Mesodermal cell (in vitro differentiated cells): ENCODE measurements at regions not wholly inside any gene's neighbourhood (a gene's known extent, or its start where the extent isn't known, plus 50 kb on each side); places are given as distances from the start of the nearest gene placed in this dataset.
A peak's percentile ranks its signal among the peaks of the same experiment; 100 is the strongest.
"Not testable (repeated sequence)": the region's sequence is repeated elsewhere in the genome, so short reads cannot be mapped to it uniquely, and the experiment has no call there.

Source experiments
- H3K27ac ChIP-seq: 2 replicates; pipeline ENCODE4 v1.7.0; 2013; ENCODE audit warnings: mild to moderate bottlenecking, low read depth, low read length, moderate library complexity; ENCODE audit not compliant: severe bottlenecking
- H3K36me3 ChIP-seq: 2 replicates; pipeline ENCODE4 v1.7.1; 2013; ENCODE audit warnings: mild to moderate bottlenecking, low read length, moderate library complexity; ENCODE audit not compliant: control insufficient read depth, insufficient read depth
- H3K4me1 ChIP-seq: one replicate; pipeline ENCODE4 v1.7.1; 2013; ENCODE audit warnings: mild to moderate bottlenecking, low read length; ENCODE audit not compliant: insufficient read depth, control insufficient read depth, poor library complexity, severe bottlenecking
- H3K4me3 ChIP-seq: 2 replicates; pipeline ENCODE4 v1.7.0; 2013; ENCODE audit warnings: low read length, control low read depth, mild to moderate bottlenecking; ENCODE audit not compliant: insufficient read depth, poor library complexity, severe bottlenecking; ENCODE audit errors: extremely low read depth
- H3K9me3 ChIP-seq: 2 replicates; pipeline ENCODE4 v1.7.1; 2013; ENCODE audit warnings: mild to moderate bottlenecking, low read length, moderate library complexity; ENCODE audit not compliant: control insufficient read depth
- WGBS, 2 experiments: methylation state at CpG; one replicate each; pipeline ENCODE4 v1.1.5; 2013; ENCODE audit warnings: missing lambda C conversion rate in 2 of 2; ENCODE audit not compliant: insufficient coverage in 2 of 2; 5-methylcytosine and 5-hydroxymethylcytosine counted together

DNA sequence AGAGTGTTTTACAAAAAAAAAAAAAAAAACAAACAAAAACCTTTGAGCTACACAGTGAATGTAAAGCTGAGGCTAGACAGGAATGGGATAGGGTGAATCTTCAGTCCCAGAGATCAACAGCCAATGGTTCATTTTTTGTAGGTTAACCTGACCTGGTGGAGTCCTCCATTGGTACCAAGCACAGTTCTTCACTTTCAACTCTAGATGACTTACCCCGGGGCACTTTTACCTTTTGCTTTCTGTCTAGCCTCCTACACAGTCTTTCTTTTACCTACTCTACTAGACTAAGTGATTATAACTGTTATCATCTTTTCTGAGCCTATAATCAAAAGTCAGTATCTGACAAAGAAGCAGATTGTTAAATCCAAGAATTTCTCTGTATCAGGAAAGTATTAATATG, 50.9 kb downstream of the ANXA2R start:
- no peak overlapping the region for H3K27ac ChIP-seq
- peaks cover 31% of the 10 kb centered on the region for H3K9me3 ChIP-seq
- H3K36me3 ChIP-seq = no peaks in the 10 kb centered on the region
- H3K4me1 ChIP-seq = no peaks in the 10 kb centered on the region
- no peak overlapping the region for H3K4me3 ChIP-seq
- WGBS, 2 experiments = 86% methylated on average over 1 of the region's 1 CpG; no CpG with 5 or more reads in 1 of the 2 experiments

- Histone ChIP-seq H3K9me3 (peaks cover 31% of the 10 kb centered on the region), H3K36me3 (no peaks in the 10 kb centered on the region), H3K27ac (no peak overlapping the region), H3K4me1 (no peaks in the 10 kb centered on the region), H3K4me3 (no peak overlapping the region)
- WGBS, 2 experiments = 80 to 100% methylated on average over 2 of the region's 2 CpGs
Measured at GRCh38 chr5:42988568-42988967, 51.6 kb downstream of the ANXA2R start.

DNA sequence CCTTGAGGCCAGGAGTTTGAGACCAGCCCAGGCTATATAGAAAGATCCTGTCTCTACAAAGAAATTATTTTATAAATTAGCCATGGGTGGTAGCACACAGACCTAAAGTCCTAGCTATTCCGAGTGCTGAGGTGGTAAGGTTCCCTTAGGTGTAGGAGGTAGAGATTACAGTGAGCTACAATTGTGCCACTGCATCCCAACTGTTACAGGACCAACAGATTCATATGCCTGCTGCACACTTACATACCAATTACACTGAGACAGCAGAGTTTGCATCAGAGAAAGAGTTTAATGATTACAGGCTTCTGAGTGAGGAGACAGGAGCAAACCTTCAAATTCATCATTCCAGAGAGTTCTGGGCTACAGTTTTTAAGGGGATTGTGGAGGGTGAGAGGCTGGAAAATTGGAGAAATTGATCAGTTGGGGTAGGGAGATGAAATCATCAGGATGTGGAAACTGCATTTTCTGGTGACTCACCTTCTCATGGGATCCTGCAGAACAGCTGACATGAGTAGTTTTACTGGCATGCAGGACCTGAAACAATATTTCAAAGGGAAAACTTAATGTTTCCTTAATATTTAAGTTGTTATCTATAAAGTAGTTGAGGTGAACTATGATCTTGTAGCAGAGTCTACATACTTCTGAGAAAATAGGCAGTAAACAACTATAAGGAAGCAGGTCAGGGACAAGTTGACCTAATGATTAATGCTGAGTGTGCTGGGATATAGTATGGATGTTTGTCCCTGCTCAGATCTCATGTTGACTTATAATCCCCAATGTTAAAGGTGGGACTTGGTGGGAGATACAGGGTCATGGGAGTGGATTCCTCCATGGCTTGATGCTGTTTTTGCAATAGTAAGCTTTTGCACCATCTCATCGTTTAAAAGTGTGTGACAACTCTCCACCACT, 54.7 kb downstream of the ANXA2R start:
- H3K36me3 ChIP-seq = no peaks in the 10 kb centered on the region
- H3K9me3 ChIP-seq = peaks cover 24% of the 10 kb centered on the region
- 67 to 83% methylated on average over 1 of the region's 2 CpGs for WGBS, 2 experiments
- H3K4me1 ChIP-seq = no peaks in the 10 kb centered on the region
- H3K27ac ChIP-seq = no peak overlapping the region
- no peak overlapping the region for H3K4me3 ChIP-seq

- Histone ChIP-seq H3K4me3 (no peak overlapping the region), H3K36me3 (no peaks in the 10 kb centered on the region), H3K27ac (no peak overlapping the region), H3K9me3 (peaks cover 18% of the 10 kb centered on the region), H3K4me1 (no peaks in the 10 kb centered on the region)
Measured at GRCh38 chr5:42984307-42984706, 55.8 kb downstream of the ANXA2R start.

DNA sequence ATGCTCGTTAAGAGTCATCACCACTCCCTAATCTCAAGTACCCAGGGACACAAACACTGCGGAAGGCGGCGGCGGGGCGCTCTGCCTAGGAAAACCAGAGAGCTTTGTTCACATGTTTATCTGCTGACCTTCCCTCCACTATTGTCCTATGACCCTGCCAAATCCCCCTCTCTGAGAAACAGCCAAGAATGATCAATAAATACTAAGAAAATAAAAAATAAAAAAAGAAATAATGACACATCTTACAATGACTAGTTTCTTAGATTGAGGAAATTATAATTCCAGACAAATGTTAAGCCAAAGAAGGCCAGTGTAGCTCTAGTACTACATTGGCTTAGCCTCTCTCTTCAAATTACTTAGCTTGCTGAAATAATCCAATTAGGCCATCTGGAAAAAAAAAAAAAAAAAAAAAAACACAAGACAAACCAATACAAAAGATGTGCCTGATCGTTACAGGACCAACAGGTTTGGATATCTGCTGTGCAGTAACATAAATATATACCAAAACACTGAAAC, 58.0 kb downstream of the ANXA2R start:
- WGBS, 2 experiments = no CpG with 5 or more reads among the region's 7 CpGs
- H3K4me1 ChIP-seq = no peaks in the 10 kb centered on the region
- H3K27ac ChIP-seq = no peak overlapping the region

GRCh38 chr5:42981417-42982106, 58.6 kb downstream of the ANXA2R start:
- not testable (repeated sequence) for H3K36me3 ChIP-seq, H3K4me3 ChIP-seq, H3K4me1 ChIP-seq, H3K27ac ChIP-seq
- H3K9me3 ChIP-seq = peaks cover 11% of the 10 kb centered on the region
- no CpG with 5 or more reads among the region's 8 CpGs for WGBS, 2 experiments

More for the DNA sequence above, 58.0 kb downstream of the ANXA2R start:
- H3K9me3 ChIP-seq = peaks cover 11% of the 10 kb centered on the region
- H3K36me3 ChIP-seq = no peaks in the 10 kb centered on the region
- H3K4me3 ChIP-seq = no peak overlapping the region

GRCh38 chr5:42981015-42981414, 59.1 kb downstream of the ANXA2R start:
- no CpG with 5 or more reads among the region's 5 CpGs for WGBS, 2 experiments
- H3K9me3 ChIP-seq = peaks cover 11% of the 10 kb centered on the region
- H3K36me3 ChIP-seq, H3K4me3 ChIP-seq, H3K27ac ChIP-seq, H3K4me1 ChIP-seq: not testable (repeated sequence)

- 92% methylated on average over 14 of the region's 36 CpGs; no CpG with 5 or more reads in 1 of the 2 experiments for WGBS, 2 experiments
- H3K27ac ChIP-seq, H3K4me3 ChIP-seq, H3K4me1 ChIP-seq, H3K36me3 ChIP-seq, H3K9me3 ChIP-seq: not testable (repeated sequence)
Measured at GRCh38 chr5:42980391-42980790, 59.7 kb downstream of the ANXA2R start.

DNA sequence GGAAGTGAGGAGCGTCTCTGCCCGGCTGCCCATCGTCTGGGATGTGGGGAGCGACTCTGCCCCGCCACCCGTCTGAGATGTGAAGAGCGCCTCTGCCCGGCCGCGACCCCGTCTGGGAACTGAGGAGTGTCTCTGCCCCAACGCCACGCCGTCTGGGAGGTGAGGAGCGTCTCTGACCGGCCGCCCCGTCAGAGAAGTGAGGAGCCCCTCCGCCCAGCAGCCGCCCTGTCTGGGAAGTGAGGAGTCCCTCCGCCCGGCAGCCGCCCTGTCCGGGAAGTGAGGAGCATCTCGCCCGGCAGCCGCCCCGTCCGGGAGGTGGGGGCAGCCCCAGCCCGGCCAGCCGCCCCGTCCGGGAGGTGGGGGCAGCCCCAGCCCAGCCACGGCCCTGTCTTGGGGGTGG, 60.9 kb downstream of the ANXA2R start:
- not testable (repeated sequence) for H3K27ac ChIP-seq, H3K4me1 ChIP-seq, H3K9me3 ChIP-seq, H3K36me3 ChIP-seq, H3K4me3 ChIP-seq
- 86 to 90% methylated on average over 25 to 32 of the region's 34 CpGs for WGBS, 2 experiments

GRCh38 chr5:42974536-42974935, 65.6 kb downstream of the ANXA2R start:
- WGBS, 2 experiments = 75% methylated on average over 2 of the region's 2 CpGs; no CpG with 5 or more reads in 1 of the 2 experiments
- H3K9me3 ChIP-seq = peaks cover 4% of the 10 kb centered on the region
- H3K4me1 ChIP-seq = no peaks in the 10 kb centered on the region
- no peaks in the 10 kb centered on the region for H3K36me3 ChIP-seq
- H3K27ac ChIP-seq = peak overlapping the region; percentile 10
- H3K4me3 ChIP-seq = no peak overlapping the region
